PFSK-1 (cell line): ENCODE measurements at regions not wholly inside any gene's neighbourhood (a gene's known extent, or its start where the extent isn't known, plus 50 kb on each side); places are given as distances from the start of the nearest gene placed in this dataset.

ENCODE experiments used
- FOXP2 ChIP-seq: optimal IDR thresholded peaks from 2 replicates; pipeline ENCODE3; 2011; ENCODE audit warnings: borderline replicate concordance, control low read depth, inconsistent platforms; ENCODE audit not compliant: insufficient read depth; ENCODE audit errors: extremely low read length, extremely low read depth
- POLR2AphosphoS5 ChIP-seq: IDR thresholded peaks from 2 replicates; pipeline ENCODE4 v1.6.1; 2012; ENCODE audit warnings: low read depth, mild to moderate bottlenecking, control low read depth, low read length, moderate library complexity
- REST ChIP-seq, 2 experiments: IDR thresholded peaks; 2 replicates each; pipeline versions ENCODE4 v1.6.1 to v1.8.0; 2011 to 2012; ENCODE audit warnings: low read depth in 2 of 2, low read length in 2 of 2, control low read depth in 1 of 2, inconsistent platforms in 1 of 2, mild to moderate bottlenecking in 1 of 2, moderate library complexity in 1 of 2; ENCODE audit not compliant: insufficient read depth in 1 of 2
- SIN3A ChIP-seq: IDR thresholded peaks from 2 replicates; pipeline ENCODE4 v1.6.1; 2012; ENCODE audit warnings: mild to moderate bottlenecking, low read length, moderate library complexity, borderline replicate concordance; ENCODE audit not compliant: insufficient read depth
- TAF1 ChIP-seq: IDR thresholded peaks from 2 replicates; pipeline ENCODE4 v1.6.1; 2012; ENCODE audit warnings: low read length, control low read depth, borderline replicate concordance; ENCODE audit not compliant: insufficient read depth

DNA sequence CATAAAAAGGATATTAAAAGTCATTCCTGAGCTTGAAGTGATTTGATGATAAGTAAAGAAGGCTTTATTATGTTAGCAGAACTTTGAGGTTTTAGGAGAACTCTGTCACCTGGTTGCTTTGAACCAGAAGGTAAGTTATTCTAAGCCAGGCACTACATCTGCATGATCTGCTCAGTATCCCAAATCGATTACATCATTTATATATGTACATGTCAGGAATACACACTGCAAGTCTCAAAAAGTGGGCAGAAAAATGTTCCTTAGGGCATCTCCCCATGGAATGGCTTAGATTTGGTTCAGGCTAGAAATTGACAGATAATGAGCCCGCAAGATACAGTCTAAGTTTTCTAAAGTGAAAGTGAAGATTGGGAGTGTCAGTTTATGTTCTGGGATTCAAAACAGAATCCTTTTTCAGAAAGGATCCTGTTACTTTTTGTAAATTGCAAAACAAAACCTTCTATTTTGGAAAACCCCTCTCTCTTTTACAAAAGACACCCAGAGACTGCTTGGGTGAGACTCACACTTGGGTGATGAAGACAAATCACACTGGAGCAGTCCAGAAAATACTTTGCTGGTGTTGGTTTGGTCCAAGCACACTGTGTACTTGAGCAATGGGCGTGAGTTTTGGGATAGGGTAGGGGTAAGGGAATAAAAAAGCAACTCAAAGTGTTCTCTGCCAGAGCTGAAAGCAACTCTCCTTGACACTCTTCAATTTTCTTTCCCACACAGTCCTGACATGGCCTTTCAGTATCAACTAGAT is 114.5 kb downstream of the FOXD1 start:
- TF ChIP-seq TAF1 (no peak), POLR2AphosphoS5 (no peak), REST (IDR thresholded peaks at IDR 0.05; ENCODE audit: insufficient read depth in 1 of 2, low read depth in 2 of 2, low read length in 2 of 2) (no peak)

DNA sequence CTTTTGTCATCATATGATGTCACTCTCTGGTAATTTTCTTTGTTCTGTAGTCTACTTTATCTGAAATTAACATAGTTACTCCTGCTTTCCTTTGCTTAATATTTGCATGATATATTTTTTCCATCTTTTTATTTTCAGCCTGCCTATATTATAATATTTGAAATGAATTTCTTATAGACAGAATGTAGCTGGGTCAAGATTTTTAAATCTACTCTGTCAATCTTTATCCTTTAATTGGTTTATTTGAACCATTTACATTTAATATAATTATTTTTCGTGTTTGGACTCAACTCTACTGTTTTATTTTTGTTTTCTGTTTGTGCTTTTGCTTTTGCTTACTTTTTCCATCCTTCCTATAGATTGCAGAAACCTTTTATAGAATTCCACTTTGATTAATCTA is 118.0 kb downstream of the FOXD1 start:
- TF ChIP-seq SIN3A: no peak
- no peak for TF ChIP-seq POLR2AphosphoS5
- no peak for TF ChIP-seq TAF1
- TF ChIP-seq REST (IDR thresholded peaks at IDR 0.05; ENCODE audit: insufficient read depth in 1 of 2, low read depth in 2 of 2, low read length in 2 of 2): no peak
- TF ChIP-seq FOXP2: no peak

- TF ChIP-seq TAF1: no peak
- TF ChIP-seq POLR2AphosphoS5: no peak
- TF ChIP-seq REST (IDR thresholded peaks at IDR 0.05; ENCODE audit: insufficient read depth in 1 of 2, low read depth in 2 of 2, low read length in 2 of 2): no peak
Measured at GRCh38 chr5:73328640-73329039, 119.9 kb downstream of the FOXD1 start.

DNA sequence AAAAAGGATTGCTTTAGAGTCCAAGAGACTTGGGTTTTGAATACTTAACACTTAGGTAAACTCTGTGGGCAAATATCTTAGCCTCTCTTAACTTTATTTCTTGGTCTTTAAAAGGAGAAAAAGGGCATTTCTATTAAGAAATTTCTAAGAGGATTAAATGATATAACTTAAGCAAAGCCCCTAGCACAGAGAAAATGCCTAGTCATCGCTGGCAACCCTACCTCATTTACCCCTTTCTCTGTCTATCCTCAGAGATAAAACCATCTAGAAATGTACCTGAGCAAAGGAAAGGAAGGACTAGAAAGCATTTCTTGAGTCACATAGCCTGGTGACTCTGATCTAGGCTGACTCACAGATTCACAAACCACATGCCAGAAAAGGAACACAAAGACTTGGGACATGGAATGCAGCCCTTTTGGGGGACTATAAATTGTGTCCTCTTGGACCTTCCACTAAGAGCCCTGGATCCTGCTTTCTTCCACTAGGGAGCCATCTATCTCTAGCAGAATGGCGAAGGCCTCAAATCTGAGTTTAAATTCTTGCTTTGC is 120.6 kb downstream of the FOXD1 start:
- TF ChIP-seq SIN3A (no peak), TAF1 (no peak), POLR2AphosphoS5 (no peak), REST (IDR thresholded peaks at IDR 0.05; ENCODE audit: insufficient read depth in 1 of 2, low read depth in 2 of 2, low read length in 2 of 2) (no peak), FOXP2 (no peak)

DNA sequence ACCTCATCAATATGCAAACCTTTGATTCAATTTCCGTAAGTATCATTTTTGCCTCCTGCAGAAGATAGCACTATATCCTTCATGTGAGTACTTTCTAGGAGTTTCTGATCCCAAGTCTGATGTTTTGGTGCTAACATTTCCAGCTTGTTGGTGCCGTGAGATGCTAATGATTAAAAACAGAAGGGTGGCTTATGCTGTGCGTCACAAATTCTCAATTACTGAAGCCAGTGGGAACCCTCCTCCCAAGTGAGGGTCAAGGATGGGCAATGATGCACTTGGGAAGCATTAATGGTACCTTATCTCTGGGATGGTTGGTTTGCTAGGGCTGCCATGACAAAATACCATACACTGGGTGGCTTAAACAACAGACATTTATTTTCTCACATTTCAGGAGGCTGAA is 123.0 kb downstream of the FOXD1 start:
- TF ChIP-seq TAF1 (no peak), SIN3A (no peak), POLR2AphosphoS5 (no peak), REST (IDR thresholded peaks at IDR 0.05; ENCODE audit: insufficient read depth in 1 of 2, low read depth in 2 of 2, low read length in 2 of 2) (no peak), FOXP2 (no peak)
